ENCODE measurements at regions not wholly inside any gene's neighbourhood (a gene's known extent, or its start where the extent isn't known, plus 50 kb on each side); places are given as distances from the start of the nearest gene placed in this dataset.

DNA sequence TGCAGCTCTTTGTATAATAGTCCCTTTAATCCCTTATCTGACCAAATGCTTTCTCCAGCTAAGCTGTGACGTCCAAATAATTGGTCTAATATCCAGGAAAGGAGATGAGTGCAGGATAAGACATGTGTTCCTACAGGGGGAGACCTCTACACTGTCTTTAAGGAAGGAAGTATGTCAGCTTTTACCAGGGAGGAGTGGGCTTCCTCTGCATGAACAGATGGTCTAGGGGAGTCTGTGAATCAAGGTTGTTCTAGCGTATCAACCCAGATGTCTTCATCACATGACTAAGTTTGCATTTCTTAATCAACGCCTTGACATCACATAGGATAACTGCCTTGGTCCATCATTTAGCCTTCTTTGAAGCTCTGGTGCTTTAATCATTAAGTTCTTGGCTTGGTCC is 528.2 kb downstream of the MRPL39 start:
- 34 to 42% methylated on average over 3 of the region's 3 CpGs for WGBS, 2 experiments (ENCODE audit: low coverage in 1 of 2, low lambda C conversion rate in 2 of 2, missing lambda C conversion rate in 2 of 2)
- no peaks in the 10 kb centered on the region for H3K9me2 ChIP-seq (ENCODE audit: insufficient read depth)
- H3K4me2 ChIP-seq (ENCODE audit: unreplicated experiment): no peak overlapping the region
- H3F3A ChIP-seq (ENCODE audit: insufficient read depth): no peaks in the 10 kb centered on the region
- H4K20me1 ChIP-seq (ENCODE audit: insufficient read depth): no peaks in the 10 kb centered on the region
- no peak overlapping the region for H3K4me3 ChIP-seq
- in situ Hi-C loops (cut with MboI): no loop called here
- H3K27me3 ChIP-seq (replicated peaks; ENCODE audit: insufficient read depth): no peaks in the 10 kb centered on the region
- no peaks in the 10 kb centered on the region for H3K79me2 ChIP-seq (ENCODE audit: insufficient read depth)
- H3K27ac ChIP-seq: no peak overlapping the region
- H3K36me3 ChIP-seq (ENCODE audit: low read depth): no peaks in the 10 kb centered on the region
- no peak for TF ChIP-seq EZH2 (IDR thresholded peaks at IDR 0.05; ENCODE audit: insufficient read depth, poor library complexity, severe bottlenecking)
- TF ChIP-seq EZH2phosphoT487 (IDR thresholded peaks at IDR 0.05; ENCODE audit: insufficient read depth, low read depth): no peak
- no peaks in the 10 kb centered on the region for H3K9me3 ChIP-seq (ENCODE audit: low read depth)
- no peak for DNase-seq
- no peak overlapping the region for H2AFZ ChIP-seq
- no peaks in the 10 kb centered on the region for H3K4me1 ChIP-seq (ENCODE audit: insufficient read depth)
- no peak overlapping the region for H3K9ac ChIP-seq

DNA sequence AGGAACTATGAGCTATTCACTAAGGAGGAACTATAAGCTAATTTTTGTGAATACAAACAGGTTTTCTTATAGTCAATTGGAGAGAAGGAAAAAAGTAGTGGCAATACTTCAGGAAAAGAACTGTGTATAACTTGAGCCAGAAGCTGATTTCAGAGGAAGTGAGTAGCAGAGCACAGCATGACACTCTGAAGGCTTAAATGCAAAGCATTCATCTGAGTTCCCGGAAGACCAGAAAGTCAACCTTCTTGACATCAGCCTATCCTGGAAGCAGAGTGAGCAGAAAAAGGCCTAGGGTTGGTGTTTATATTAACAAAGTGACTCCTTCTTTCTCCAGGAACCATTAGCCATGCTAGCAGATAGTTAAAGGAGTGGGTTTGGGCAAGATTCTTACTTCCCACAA is 545.2 kb downstream of the MRPL39 start:
- H3K4me2 ChIP-seq (ENCODE audit: unreplicated experiment): no peak overlapping the region
- in situ Hi-C loops (cut with MboI): no loop called here
- no peak for DNase-seq

DNA sequence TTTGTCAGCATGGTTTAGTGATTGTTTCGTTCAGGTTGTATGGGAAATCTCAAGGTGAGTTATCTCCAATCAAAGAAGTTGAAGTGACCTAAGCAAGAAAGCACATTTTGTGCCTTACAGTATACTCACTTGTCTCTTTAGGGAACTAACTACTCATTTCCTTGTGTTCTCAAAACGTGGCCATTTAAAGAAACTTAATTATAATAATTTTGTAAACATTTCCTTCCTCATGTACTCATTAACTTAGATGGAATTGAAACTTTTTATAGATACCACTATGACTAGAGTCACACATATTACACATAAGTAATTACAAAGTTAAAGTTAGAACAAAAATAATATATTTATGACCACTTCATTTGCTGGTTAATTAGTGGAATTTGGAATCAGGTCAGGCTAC is 552.6 kb downstream of the MRPL39 start:
- no peaks in the 10 kb centered on the region for H3K27me3 ChIP-seq (replicated peaks; ENCODE audit: insufficient read depth)
- no peak overlapping the region for H3K27ac ChIP-seq
- DNase-seq: no peak
- in situ Hi-C loops (cut with MboI): no loop called here
- H3K4me1 ChIP-seq (ENCODE audit: insufficient read depth): no peaks in the 10 kb centered on the region
- no peak overlapping the region for H3K4me2 ChIP-seq (ENCODE audit: unreplicated experiment)
- no peaks in the 10 kb centered on the region for H3K9me2 ChIP-seq (ENCODE audit: insufficient read depth)
- no peak overlapping the region for H3K4me3 ChIP-seq
- TF ChIP-seq EZH2 (IDR thresholded peaks at IDR 0.05; ENCODE audit: insufficient read depth, poor library complexity, severe bottlenecking) (no peak), EZH2phosphoT487 (IDR thresholded peaks at IDR 0.05; ENCODE audit: insufficient read depth, low read depth) (no peak)
- no peak overlapping the region for H3K9ac ChIP-seq
- H4K20me1 ChIP-seq (ENCODE audit: insufficient read depth): no peaks in the 10 kb centered on the region
- H2AFZ ChIP-seq: no peak overlapping the region
- no peaks in the 10 kb centered on the region for H3F3A ChIP-seq (ENCODE audit: insufficient read depth)
- H3K36me3 ChIP-seq (ENCODE audit: low read depth): no peaks in the 10 kb centered on the region
- no peaks in the 10 kb centered on the region for H3K9me3 ChIP-seq (ENCODE audit: low read depth)
- 3% methylated on average over 2 of the region's 2 CpGs for whole genome bisulfite sequencing, 2 experiments (ENCODE audit: low coverage in 1 of 2, low lambda C conversion rate in 2 of 2, missing lambda C conversion rate in 2 of 2)
- H3K79me2 ChIP-seq (ENCODE audit: insufficient read depth): no peaks in the 10 kb centered on the region

More for the DNA sequence above, 545.2 kb downstream of the MRPL39 start:
- Histone ChIP-seq H3K9ac (no peak overlapping the region), H3K27ac (no peak overlapping the region), H3K9me2 (ENCODE audit: insufficient read depth) (no peaks in the 10 kb centered on the region), H3F3A (ENCODE audit: insufficient read depth) (no peaks in the 10 kb centered on the region), H3K9me3 (ENCODE audit: low read depth) (no peaks in the 10 kb centered on the region), H3K36me3 (ENCODE audit: low read depth) (no peaks in the 10 kb centered on the region), H3K79me2 (ENCODE audit: insufficient read depth) (no peaks in the 10 kb centered on the region), H3K27me3 (replicated peaks; ENCODE audit: insufficient read depth) (no peaks in the 10 kb centered on the region), H2AFZ (no peak overlapping the region), H4K20me1 (ENCODE audit: insufficient read depth) (no peaks in the 10 kb centered on the region), H3K4me1 (ENCODE audit: insufficient read depth) (no peaks in the 10 kb centered on the region), H3K4me3 (no peak overlapping the region)
- WGBS, 2 experiments (ENCODE audit: low coverage in 1 of 2, low lambda C conversion rate in 2 of 2, missing lambda C conversion rate in 2 of 2): 0 to 6% methylated on average over 1 of the region's 1 CpG
- no peak for TF ChIP-seq EZH2phosphoT487 (IDR thresholded peaks at IDR 0.05; ENCODE audit: insufficient read depth, low read depth)
- TF ChIP-seq EZH2 (IDR thresholded peaks at IDR 0.05; ENCODE audit: insufficient read depth, poor library complexity, severe bottlenecking): no peak

DNA sequence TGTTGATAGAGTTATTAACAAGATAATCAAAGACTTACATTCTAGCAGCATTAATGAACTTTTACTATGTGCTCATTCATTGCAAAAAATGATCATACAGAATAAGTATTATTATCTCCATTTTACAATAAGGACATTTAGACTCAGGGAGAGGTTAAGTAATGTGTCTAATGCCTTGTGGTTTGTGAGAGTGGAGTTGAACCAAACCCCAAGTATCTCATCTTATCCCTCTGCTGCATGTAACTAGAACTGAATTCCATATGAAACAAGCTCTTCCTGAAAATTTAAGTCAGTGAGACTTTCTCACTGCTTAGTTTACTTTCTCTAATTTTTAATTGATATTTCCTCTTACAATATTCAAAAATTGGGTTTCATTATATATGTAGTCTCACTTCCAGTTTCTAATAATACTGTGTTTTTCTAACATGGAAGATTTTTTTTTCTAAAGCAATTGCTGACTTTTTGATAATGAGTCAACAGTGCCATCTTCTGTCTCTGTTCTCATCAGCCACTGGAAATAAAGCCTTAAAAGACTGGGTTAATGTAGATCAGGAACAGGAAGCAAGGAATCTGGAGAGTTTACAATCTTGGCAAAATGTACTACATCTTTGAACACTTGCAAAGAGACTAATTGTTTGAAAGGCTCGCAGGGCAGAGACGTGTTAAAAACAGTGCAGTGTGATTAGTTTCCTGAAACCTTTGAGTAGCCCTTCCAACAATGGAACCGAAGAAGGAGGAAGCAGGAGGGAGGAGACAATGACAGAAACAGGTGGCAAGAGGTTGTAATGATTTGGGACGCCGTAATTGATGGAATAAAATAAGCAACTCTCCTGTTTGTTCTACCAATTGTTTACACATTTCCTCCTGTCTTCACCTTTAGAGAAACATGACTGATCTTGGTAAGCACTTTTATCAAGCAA is 567.6 kb downstream of the MRPL39 start:
- Histone ChIP-seq H3K36me3 (ENCODE audit: low read depth) (no peaks in the 10 kb centered on the region), H3K4me3 (no peak overlapping the region), H3K9me2 (ENCODE audit: insufficient read depth) (no peaks in the 10 kb centered on the region), H3K79me2 (ENCODE audit: insufficient read depth) (no peaks in the 10 kb centered on the region), H3K9ac (no peak overlapping the region), H3K4me1 (ENCODE audit: insufficient read depth) (no peaks in the 10 kb centered on the region), H3K27me3 (replicated peaks; ENCODE audit: insufficient read depth) (no peaks in the 10 kb centered on the region), H3K9me3 (ENCODE audit: low read depth) (no peaks in the 10 kb centered on the region), H3K27ac (no peak overlapping the region), H3K4me2 (ENCODE audit: unreplicated experiment) (no peak overlapping the region), H4K20me1 (ENCODE audit: insufficient read depth) (no peaks in the 10 kb centered on the region), H3F3A (ENCODE audit: insufficient read depth) (no peaks in the 10 kb centered on the region), H2AFZ (no peak overlapping the region)
- no peak for TF ChIP-seq EZH2phosphoT487 (IDR thresholded peaks at IDR 0.05; ENCODE audit: insufficient read depth, low read depth)
- DNase-seq: no peak
- 2 to 4% methylated on average over 5 of the region's 5 CpGs for WGBS, 2 experiments (ENCODE audit: low coverage in 1 of 2, low lambda C conversion rate in 2 of 2, missing lambda C conversion rate in 2 of 2)
- in situ Hi-C loops (cut with MboI): no loop called here

Measured in GM23248 (cell line).